Osteoblast (primary cell): ENCODE measurements at regions not wholly inside any gene's neighbourhood (a gene's known extent, or its start where the extent isn't known, plus 50 kb on each side); places are given as distances from the start of the nearest gene placed in this dataset.

Experiments used
- DNase-seq: peaks from one replicate; pipeline ENCODE4 v3.0.0; 2011; ENCODE audit warnings: low spot score, mixed read lengths; ENCODE audit not compliant: insufficient read length; ENCODE audit errors: missing footprints
- H2AFZ ChIP-seq: 2 replicates; pipeline ENCODE4 v1.6.0; 2011; ENCODE audit warnings: mild to moderate bottlenecking, low read length
- H3K27ac ChIP-seq: 2 replicates; pipeline ENCODE4 v1.5.1; 2011; ENCODE audit warnings: mild to moderate bottlenecking, low read depth, low read length, moderate library complexity
- H3K27me3 ChIP-seq: 2 replicates; pipeline ENCODE4 v1.6.0; 2012; ENCODE audit warnings: mild to moderate bottlenecking, control low read depth, inconsistent platforms, low read length, moderate library complexity; ENCODE audit not compliant: insufficient read depth
- H3K36me3 ChIP-seq: 2 replicates; pipeline ENCODE4 v1.5.1; 2011; ENCODE audit warnings: mild to moderate bottlenecking, low read length, control low read depth, moderate library complexity; ENCODE audit not compliant: insufficient read depth
- H3K4me1 ChIP-seq: 2 replicates; pipeline ENCODE4 v1.5.1; 2011; ENCODE audit warnings: mild to moderate bottlenecking, low read length, control low read depth, moderate library complexity; ENCODE audit not compliant: insufficient read depth
- H3K4me2 ChIP-seq: 2 replicates; pipeline ENCODE4 v1.6.0; 2011; ENCODE audit warnings: mild to moderate bottlenecking, low read length; ENCODE audit not compliant: insufficient read depth
- H3K4me3 ChIP-seq: fragments of 200-600 bp; sonication (generic); 3 replicates; pipeline ENCODE4 v1.5.1; 2012; ENCODE audit warnings: mild to moderate bottlenecking, low read length, inconsistent platforms; ENCODE audit not compliant: insufficient read depth
- H3K79me2 ChIP-seq: 2 replicates; pipeline ENCODE4 v1.6.0; 2012; ENCODE audit warnings: mild to moderate bottlenecking, low read length, control low read depth, inconsistent platforms; ENCODE audit not compliant: insufficient read depth
- H3K9me3 ChIP-seq: 2 replicates; pipeline ENCODE4 v1.5.1; 2011; ENCODE audit warnings: low read depth, low read length, control low read depth
- H4K20me1 ChIP-seq: 2 replicates; pipeline ENCODE4 v1.6.0; 2012; ENCODE audit warnings: mild to moderate bottlenecking, low read length, control low read depth; ENCODE audit not compliant: insufficient read depth
- CTCF ChIP-seq: IDR thresholded peaks from 2 replicates; pipeline ENCODE4 v1.5.1; 2011; ENCODE audit warnings: mild to moderate bottlenecking, low read depth, low read length, moderate library complexity; ENCODE audit errors: extremely low read depth

- H3K4me3 ChIP-seq, result no peak overlapping the region
- H3K36me3 ChIP-seq, result no peaks in the 10 kb centered on the region
- TF ChIP-seq CTCF, result no peak
- H3K4me1 ChIP-seq, result peaks cover 7% of the 10 kb centered on the region
- peak overlapping the region; percentile 21 for H2AFZ ChIP-seq
- H3K27ac ChIP-seq, result no peak overlapping the region
- no peak overlapping the region for H3K4me2 ChIP-seq
- no peaks in the 10 kb centered on the region for H3K27me3 ChIP-seq
- no peaks in the 10 kb centered on the region for H3K9me3 ChIP-seq
- H3K79me2 ChIP-seq, result no peaks in the 10 kb centered on the region
- DNase-seq, result no peak
- no peaks in the 10 kb centered on the region for H4K20me1 ChIP-seq
These were observed 124.6 kb upstream of the ZEB2 start for GRCh38 chr2:144644549-144644948.

- Histone ChIP-seq H3K4me3 (no peak overlapping the region), H3K27ac (no peak overlapping the region), H2AFZ (no peak overlapping the region), H3K79me2 (no peaks in the 10 kb centered on the region), H3K9me3 (no peaks in the 10 kb centered on the region), H3K27me3 (no peaks in the 10 kb centered on the region), H3K36me3 (no peaks in the 10 kb centered on the region), H3K4me2 (no peak overlapping the region), H3K4me1 (peaks cover 7% of the 10 kb centered on the region), H4K20me1 (no peaks in the 10 kb centered on the region)
- no peak for DNase-seq
- TF ChIP-seq CTCF, result no peak
These were observed 123.8 kb upstream of the ZEB2 start for GRCh38 chr2:144643537-144644336.

GRCh38 chr2:144642856-144643255 lies 122.9 kb upstream of the ZEB2 start:
- no peak for DNase-seq

More at GRCh38 chr2:144642856-144643255, 122.9 kb upstream of the ZEB2 start:
- Histone ChIP-seq H3K9me3 (no peaks in the 10 kb centered on the region), H3K4me2 (no peak overlapping the region), H3K4me1 (peaks cover 7% of the 10 kb centered on the region), H3K27me3 (no peaks in the 10 kb centered on the region), H4K20me1 (no peaks in the 10 kb centered on the region), H3K4me3 (no peak overlapping the region), H2AFZ (no peak overlapping the region), H3K36me3 (no peaks in the 10 kb centered on the region), H3K27ac (no peak overlapping the region), H3K79me2 (no peaks in the 10 kb centered on the region)
- TF ChIP-seq CTCF, result no peak
